ENCODE measurements at regions not wholly inside any gene's neighbourhood (a gene's known extent, or its start where the extent isn't known, plus 50 kb on each side); places are given as distances from the start of the nearest gene placed in this dataset.

- Mint-ChIP-seq H3K4me3 (ENCODE audit: unreplicated experiment) (no peak overlapping the region), H3K27me3 (ENCODE audit: unreplicated experiment) (no peaks in the 10 kb centered on the region), H3K4me1 (ENCODE audit: unreplicated experiment) (peaks cover 1% of the 10 kb centered on the region), H3K27ac (ENCODE audit: unreplicated experiment) (no peak overlapping the region), H3K9me3 (ENCODE audit: unreplicated experiment) (peaks cover 15% of the 10 kb centered on the region), H3K36me3 (ENCODE audit: unreplicated experiment) (no peaks in the 10 kb centered on the region)
- TF ChIP-seq CTCF (IDR thresholded peaks at IDR 0.05), result no peak
- DNase-seq (ENCODE audit: extremely low spot score, unreplicated experiment), result no peak
These were observed 704.8 kb downstream of the ARAP2 start for GRCh38 chr4:35539404-35540055.

- Mint-ChIP-seq H3K36me3 (ENCODE audit: unreplicated experiment) (no peaks in the 10 kb centered on the region), H3K27ac (ENCODE audit: unreplicated experiment) (no peak overlapping the region), H3K4me3 (ENCODE audit: unreplicated experiment) (no peak overlapping the region), H3K4me1 (ENCODE audit: unreplicated experiment) (peaks cover 1% of the 10 kb centered on the region), H3K9me3 (ENCODE audit: unreplicated experiment) (peaks cover 16% of the 10 kb centered on the region), H3K27me3 (ENCODE audit: unreplicated experiment) (no peaks in the 10 kb centered on the region)
- no peak for DNase-seq (ENCODE audit: extremely low spot score, unreplicated experiment)
- TF ChIP-seq CTCF (IDR thresholded peaks at IDR 0.05), result no peak
These were observed 703.0 kb downstream of the ARAP2 start for GRCh38 chr4:35541146-35541887.

GRCh38 chr4:35541888-35542213 is 702.5 kb downstream of the ARAP2 start:
- peaks cover 1% of the 10 kb centered on the region for H3K4me1 Mint-ChIP-seq (ENCODE audit: unreplicated experiment)
- no peak for DNase-seq (ENCODE audit: extremely low spot score, unreplicated experiment)
- H3K27ac Mint-ChIP-seq (ENCODE audit: unreplicated experiment), result no peak overlapping the region
- peaks cover 16% of the 10 kb centered on the region for H3K9me3 Mint-ChIP-seq (ENCODE audit: unreplicated experiment)
- no peak for TF ChIP-seq CTCF (IDR thresholded peaks at IDR 0.05)
- no peaks in the 10 kb centered on the region for H3K36me3 Mint-ChIP-seq (ENCODE audit: unreplicated experiment)
- H3K4me3 Mint-ChIP-seq (ENCODE audit: unreplicated experiment), result no peak overlapping the region
- no peaks in the 10 kb centered on the region for H3K27me3 Mint-ChIP-seq (ENCODE audit: unreplicated experiment)

GRCh38 chr4:35548921-35549320 is 695.4 kb downstream of the ARAP2 start:
- Mint-ChIP-seq H3K27ac (ENCODE audit: unreplicated experiment) (no peak overlapping the region), H3K27me3 (ENCODE audit: unreplicated experiment) (peaks cover 5% of the 10 kb centered on the region), H3K9me3 (ENCODE audit: unreplicated experiment) (peaks cover 9% of the 10 kb centered on the region), H3K36me3 (ENCODE audit: unreplicated experiment) (no peaks in the 10 kb centered on the region), H3K4me3 (ENCODE audit: unreplicated experiment) (no peak overlapping the region), H3K4me1 (ENCODE audit: unreplicated experiment) (no peaks in the 10 kb centered on the region)
- no peak for TF ChIP-seq CTCF (IDR thresholded peaks at IDR 0.05)
- no peak for DNase-seq (ENCODE audit: extremely low spot score, unreplicated experiment)

- H3K36me3 Mint-ChIP-seq (ENCODE audit: unreplicated experiment), result no peaks in the 10 kb centered on the region
These were observed 687.9 kb downstream of the ARAP2 start for GRCh38 chr4:35556387-35556786.

More at GRCh38 chr4:35556387-35556786, 687.9 kb downstream of the ARAP2 start:
- H3K9me3 Mint-ChIP-seq (ENCODE audit: unreplicated experiment), result no peaks in the 10 kb centered on the region
- H3K4me3 Mint-ChIP-seq (ENCODE audit: unreplicated experiment), result no peak overlapping the region
- no peak overlapping the region for H3K27ac Mint-ChIP-seq (ENCODE audit: unreplicated experiment)
- H3K27me3 Mint-ChIP-seq (ENCODE audit: unreplicated experiment), result peaks cover 3% of the 10 kb centered on the region
- TF ChIP-seq CTCF (IDR thresholded peaks at IDR 0.05), result no peak
- no peaks in the 10 kb centered on the region for H3K4me1 Mint-ChIP-seq (ENCODE audit: unreplicated experiment)
- DNase-seq (ENCODE audit: extremely low spot score, unreplicated experiment), result no peak
